NCI-H1436 (cell line): ENCODE measurements at regions not wholly inside any gene's neighbourhood (a gene's known extent, or its start where the extent isn't known, plus 50 kb on each side); places are given as distances from the start of the nearest gene placed in this dataset.

ENCODE experiments used
- DNase-seq: peaks from one replicate; lab custom pipeline; 2025; lab: John Stamatoyannopoulos, UW

DNA sequence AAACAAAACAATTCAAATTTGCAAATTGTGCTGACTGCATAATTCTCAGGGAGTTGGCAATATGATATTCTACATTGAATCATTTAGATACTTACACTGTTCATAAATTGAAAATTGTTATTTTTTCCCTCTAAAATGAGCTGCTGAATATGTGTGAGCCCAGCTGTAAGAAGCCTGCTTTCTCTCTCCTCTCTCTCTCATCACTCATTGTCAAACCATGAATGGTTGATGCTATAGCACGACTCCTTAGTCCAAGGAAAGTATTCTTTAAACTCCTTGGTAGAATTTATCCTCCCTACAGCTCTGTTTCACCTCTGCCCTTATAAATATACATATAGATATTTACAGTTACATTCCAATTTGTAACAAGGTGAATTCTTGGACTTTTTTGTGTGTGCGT is 116.4 kb upstream of the POU3F2 start:
- no peak for DNase-seq

DNA sequence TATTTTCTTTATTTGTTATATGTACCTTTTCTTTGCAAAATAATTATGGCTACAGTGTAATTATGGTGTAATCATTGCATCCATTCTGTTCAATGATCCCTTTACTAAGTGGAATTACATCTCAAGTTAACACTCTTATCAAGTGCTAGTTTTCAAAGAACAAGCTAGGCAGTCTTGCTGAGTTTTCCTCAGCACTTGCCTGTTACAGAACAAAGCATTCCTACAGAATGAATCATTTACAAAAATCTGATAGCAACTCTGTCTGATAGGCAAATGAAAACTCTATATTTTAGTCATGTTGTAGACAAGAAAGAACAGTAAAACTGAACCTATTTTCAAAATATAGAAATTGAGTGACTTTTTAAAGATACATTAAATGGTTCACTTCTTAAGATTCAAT is 109.8 kb upstream of the POU3F2 start:
- DNase-seq, result no peak

GRCh38 chr6:98747273-98747672 is 87.1 kb upstream of the POU3F2 start:
- no peak for DNase-seq

GRCh38 chr6:98747960-98748359 is 86.4 kb upstream of the POU3F2 start:
- DNase-seq, result no peak

GRCh38 chr6:98759459-98759858 is 74.9 kb upstream of the POU3F2 start:
- DNase-seq, result no peak

DNA sequence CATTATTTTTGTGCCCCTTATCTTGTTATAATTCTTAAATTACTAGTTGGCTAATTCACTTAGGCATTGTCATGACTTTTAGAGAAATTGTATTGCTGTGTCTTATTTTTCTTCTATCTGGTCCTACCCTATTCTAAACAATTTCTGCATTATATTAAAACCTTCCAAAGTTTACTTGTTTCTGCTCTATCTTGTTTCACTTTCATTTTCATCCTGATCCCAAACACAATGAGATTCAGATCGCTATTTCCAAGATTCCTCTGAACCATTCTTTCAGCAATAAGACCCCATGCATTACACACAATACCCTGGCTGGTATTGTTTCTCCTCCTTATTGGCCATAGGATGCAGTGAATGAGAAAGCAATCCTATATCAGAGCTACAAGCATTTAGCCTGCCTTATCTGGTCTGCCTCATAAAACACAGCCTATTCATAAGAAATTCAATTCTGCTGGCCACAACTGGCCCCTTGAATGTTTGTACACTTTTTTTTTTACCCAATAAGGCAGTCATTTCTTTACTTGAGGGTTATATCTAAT is 69.9 kb upstream of the POU3F2 start:
- no peak for DNase-seq

DNA sequence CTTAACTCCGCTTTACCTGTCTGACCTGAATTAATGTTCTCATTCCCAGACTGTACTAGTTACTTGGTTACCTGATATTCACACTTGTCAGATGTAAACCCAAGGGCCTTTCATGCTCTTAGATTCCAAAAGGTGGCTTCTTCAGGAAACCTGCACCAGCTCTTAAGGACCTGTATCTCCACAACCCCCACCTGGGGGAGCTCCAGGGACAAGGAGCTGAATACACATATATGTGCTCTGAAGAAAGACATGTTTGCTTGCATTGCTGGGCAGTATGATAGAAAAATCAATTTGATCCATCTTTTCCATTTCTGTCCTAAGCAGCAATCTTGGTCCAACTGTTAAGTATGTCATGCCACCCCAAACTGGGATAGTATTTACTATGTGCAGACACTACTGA is 64.8 kb upstream of the POU3F2 start:
- peak; percentile 70 for DNase-seq

GRCh38 chr6:98775205-98775604 is 59.2 kb upstream of the POU3F2 start:
- DNase-seq, result no peak

- DNase-seq, result no peak
These were observed 56.6 kb upstream of the POU3F2 start for GRCh38 chr6:98777762-98778161.

DNA sequence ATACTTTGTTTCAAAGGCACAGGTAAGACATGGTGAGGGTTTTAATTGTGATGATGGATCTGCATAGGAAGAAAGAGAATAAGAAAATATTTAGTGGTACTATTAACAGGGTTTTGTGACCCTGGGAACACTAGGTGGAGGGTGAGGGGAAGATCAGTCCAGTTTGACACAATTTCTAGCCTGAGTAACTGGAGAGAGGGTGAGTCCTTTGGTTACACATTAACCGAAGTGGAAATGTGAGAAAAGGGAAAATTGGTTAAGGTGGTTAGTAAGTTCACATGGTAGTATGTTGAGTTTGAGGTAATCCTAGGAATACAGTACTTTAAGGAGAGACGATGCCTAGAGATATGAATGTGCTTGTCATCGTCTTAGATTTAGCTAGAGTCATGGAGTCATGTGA is 54.8 kb upstream of the POU3F2 start:
- DNase-seq, result no peak

DNA sequence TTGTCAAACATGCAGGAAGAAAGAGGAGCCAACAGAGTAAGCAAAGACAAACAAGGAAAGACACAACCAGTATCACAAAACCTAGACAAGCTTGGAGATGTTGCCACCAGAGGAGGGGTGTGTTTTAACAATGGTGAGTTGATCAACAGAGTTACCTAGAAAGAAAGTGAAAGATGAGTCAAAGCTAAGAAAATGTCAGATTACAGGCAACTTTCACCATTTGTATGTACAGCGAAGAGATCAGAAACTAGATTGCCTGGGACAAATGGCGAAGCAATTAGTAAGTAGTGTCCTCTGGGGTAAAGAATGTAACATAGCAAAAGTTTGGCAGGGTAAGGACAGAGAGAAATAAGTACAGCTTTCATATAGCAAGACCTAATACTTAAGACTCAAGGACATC is 51.6 kb upstream of the POU3F2 start:
- no peak for DNase-seq

GRCh38 chr6:98783578-98783977 is 50.8 kb upstream of the POU3F2 start:
- no peak for DNase-seq
